ENCODE measurements at regions not wholly inside any gene's neighbourhood (a gene's known extent, or its start where the extent isn't known, plus 50 kb on each side); places are given as distances from the start of the nearest gene placed in this dataset.

DNA sequence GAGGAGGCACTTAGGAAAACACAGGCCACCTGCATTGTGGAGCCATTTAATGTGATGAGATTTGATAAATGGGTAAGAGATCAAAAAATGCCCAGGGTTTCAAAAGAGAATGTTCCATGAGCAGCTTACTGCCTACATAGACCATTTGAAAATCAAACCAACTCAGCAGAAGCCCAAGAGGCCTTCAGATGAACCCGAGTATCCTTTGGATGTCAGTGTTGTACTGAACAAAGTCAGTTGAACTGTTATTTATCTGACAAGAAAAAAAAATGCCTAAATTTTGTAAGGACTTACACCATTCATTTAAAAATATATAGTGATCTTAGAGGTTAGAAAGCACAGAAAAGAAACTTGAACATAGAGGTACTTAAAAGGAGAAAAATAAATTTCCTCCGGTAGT lies 381.7 kb downstream of the ZFHX3 start:
- TF ChIP-seq, protein P1, sequence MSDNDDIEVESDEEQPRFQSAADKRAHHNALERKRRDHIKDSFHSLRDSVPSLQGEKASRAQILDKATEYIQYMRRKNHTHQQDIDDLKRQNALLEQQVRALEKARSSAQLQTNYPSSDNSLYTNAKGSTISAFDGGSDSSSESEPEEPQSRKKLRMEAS (IDR thresholded peaks at IDR 0.05), result no peak
- TF ChIP-seq TEAD4 (IDR thresholded peaks at IDR 0.05) (no peak), YY1 (IDR thresholded peaks at IDR 0.05; ENCODE audit: low read depth) (no peak), ZBTB7A (IDR thresholded peaks at IDR 0.05; ENCODE audit: low read depth) (no peak), EP300 (IDR thresholded peaks at IDR 0.05; ENCODE audit: borderline replicate concordance) (no peak), NFIC (IDR thresholded peaks at IDR 0.05) (no peak), CEBPB (IDR thresholded peaks at IDR 0.05) (no peak), TCF12 (IDR thresholded peaks at IDR 0.05; ENCODE audit: low read depth) (no peak), RAD21 (IDR thresholded peaks at IDR 0.05; ENCODE audit: low read depth) (no peak), CREB1 (IDR thresholded peaks at IDR 0.05; ENCODE audit: low read depth) (no peak), TAF1 (IDR thresholded peaks at IDR 0.05; ENCODE audit: low read depth) (no peak)
- TF ChIP-seq, protein P2, sequence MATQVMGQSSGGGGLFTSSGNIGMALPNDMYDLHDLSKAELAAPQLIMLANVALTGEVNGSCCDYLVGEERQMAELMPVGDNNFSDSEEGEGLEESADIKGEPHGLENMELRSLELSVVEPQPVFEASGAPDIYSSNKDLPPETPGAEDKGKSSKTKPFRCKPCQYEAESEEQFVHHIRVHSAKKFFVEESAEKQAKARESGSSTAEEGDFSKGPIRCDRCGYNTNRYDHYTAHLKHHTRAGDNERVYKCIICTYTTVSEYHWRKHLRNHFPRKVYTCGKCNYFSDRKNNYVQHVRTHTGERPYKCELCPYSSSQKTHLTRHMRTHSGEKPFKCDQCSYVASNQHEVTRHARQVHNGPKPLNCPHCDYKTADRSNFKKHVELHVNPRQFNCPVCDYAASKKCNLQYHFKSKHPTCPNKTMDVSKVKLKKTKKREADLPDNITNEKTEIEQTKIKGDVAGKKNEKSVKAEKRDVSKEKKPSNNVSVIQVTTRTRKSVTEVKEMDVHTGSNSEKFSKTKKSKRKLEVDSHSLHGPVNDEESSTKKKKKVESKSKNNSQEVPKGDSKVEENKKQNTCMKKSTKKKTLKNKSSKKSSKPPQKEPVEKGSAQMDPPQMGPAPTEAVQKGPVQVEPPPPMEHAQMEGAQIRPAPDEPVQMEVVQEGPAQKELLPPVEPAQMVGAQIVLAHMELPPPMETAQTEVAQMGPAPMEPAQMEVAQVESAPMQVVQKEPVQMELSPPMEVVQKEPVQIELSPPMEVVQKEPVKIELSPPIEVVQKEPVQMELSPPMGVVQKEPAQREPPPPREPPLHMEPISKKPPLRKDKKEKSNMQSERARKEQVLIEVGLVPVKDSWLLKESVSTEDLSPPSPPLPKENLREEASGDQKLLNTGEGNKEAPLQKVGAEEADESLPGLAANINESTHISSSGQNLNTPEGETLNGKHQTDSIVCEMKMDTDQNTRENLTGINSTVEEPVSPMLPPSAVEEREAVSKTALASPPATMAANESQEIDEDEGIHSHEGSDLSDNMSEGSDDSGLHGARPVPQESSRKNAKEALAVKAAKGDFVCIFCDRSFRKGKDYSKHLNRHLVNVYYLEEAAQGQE (IDR thresholded peaks at IDR 0.05; ENCODE audit: low read depth), result no peak
